HepG2 (cell line): ENCODE measurements at regions not wholly inside any gene's neighbourhood (a gene's known extent, or its start where the extent isn't known, plus 50 kb on each side); places are given as distances from the start of the nearest gene placed in this dataset.

Experiments used
- ATAC-seq: fragments of 200-7000 bp; cut with Tn5 transposase; 3 replicates; pipeline ENCODE4 v1.9.1; 2020; ENCODE audit warnings: mild to moderate bottlenecking, moderate library complexity
- BruUV-seq: library from RNA; stranded (reverse); fragments of 400-500 nt; replicated peaks from 2 replicates; lab custom pipeline; 2021; lab: Mats Ljungman, UMichigan
- CTCF ChIA-PET: fragments of 300-600 bp; formaldehyde crosslinking; extraction: SDS; loops from one replicate; lab custom pipeline; 2021; ENCODE audit warnings: low total read pairs, inconsistent platforms, low intra/inter-chr PET ratio; lab: Yijun Ruan, JAX
- POLR2A ChIA-PET: fragments of 350-600 bp; sonication (Branson Sonifier 250); formaldehyde crosslinking; loops from one replicate; lab custom pipeline; 2020; ENCODE audit warnings: antibody characterized with exemption, inconsistent platforms; lab: Yijun Ruan, JAX
- DNase-seq: peaks from one replicate; pipeline ENCODE4 v3.0.0-alpha.2; 2015; ENCODE audit warnings: low spot score
- FAIRE-seq: peaks from 3 replicates; lab custom pipeline; 2011; peaks lifted over from hg19 to GRCh38; lab: Jason Lieb, UNC
- H2AFZ ChIP-seq: one replicate; pipeline ENCODE4 v1.6.1; 2011; ENCODE audit warnings: low read length, inconsistent platforms
- H3K27ac ChIP-seq: fragments of 300-600 bp; 3 replicates; pipeline ENCODE4 v1.8.0; 2011; ENCODE audit warnings: mixed run types, mild to moderate bottlenecking, mixed read lengths, low read length, inconsistent platforms; ENCODE audit not compliant: insufficient read depth; ENCODE audit errors: extremely low read length
- H3K27me3 ChIP-seq, 2 experiments: fragments of 200-600 bp in 1 of 2; 2 replicates in 1 of 2; 3 replicates in 1 of 2; pipeline versions ENCODE4 v1.6.0 to v1.8.0; 2011; ENCODE audit warnings: low read length in 2 of 2, mild to moderate bottlenecking in 2 of 2, moderate library complexity in 2 of 2, inconsistent platforms in 1 of 2; ENCODE audit not compliant: insufficient read depth in 2 of 2, control insufficient read depth in 1 of 2
- H3K36me3 ChIP-seq, 2 experiments: fragments of 200-600 bp in 1 of 2; replicated peaks in 1 of 2; 2 replicates in 1 of 2; 3 replicates in 1 of 2; pipeline versions ENCODE4 v1.5.1 to v1.8.0; 2011; ENCODE audit warnings: low read length in 2 of 2, inconsistent platforms in 1 of 2; ENCODE audit not compliant: insufficient read depth in 2 of 2, control insufficient read depth in 1 of 2
- H3K4me1 ChIP-seq: 2 replicates; pipeline ENCODE4 v1.5.1; 2012; ENCODE audit warnings: low read length, inconsistent platforms; ENCODE audit not compliant: insufficient read depth
- H3K4me2 ChIP-seq: 2 replicates; pipeline ENCODE4 v1.6.0; 2011; ENCODE audit warnings: low read depth, low read length, inconsistent platforms
- H3K4me3 ChIP-seq, 3 experiments: fragments of 200-600 bp in 1 of 3; sonication (generic), shearing (Covaris generic) in 1 of 3; replicated peaks in 1 of 3; 2 replicates each; pipeline ENCODE4 v1.5.1; 2011 to 2016; ENCODE audit warnings: low read length in 3 of 3, inconsistent platforms in 2 of 3, low read depth in 2 of 3, mild to moderate bottlenecking in 2 of 3, control low read depth in 1 of 3, mixed read lengths in 1 of 3; ENCODE audit not compliant: insufficient read depth in 1 of 3
- H3K79me2 ChIP-seq: one replicate; pipeline ENCODE4 v1.6.1; 2011; ENCODE audit warnings: low read length, inconsistent platforms; ENCODE audit not compliant: insufficient read depth
- H3K9ac ChIP-seq: 2 replicates; pipeline ENCODE4 v1.6.0; 2011; ENCODE audit warnings: mild to moderate bottlenecking, low read depth, low read length, inconsistent platforms; ENCODE audit not compliant: insufficient read depth
- H3K9me3 ChIP-seq: 2 replicates; pipeline ENCODE4 v1.5.1; 2012; ENCODE audit warnings: mild to moderate bottlenecking, low read length
- H4K20me1 ChIP-seq: 2 replicates; pipeline ENCODE4 v1.6.0; 2011; ENCODE audit warnings: inconsistent platforms, mild to moderate bottlenecking, low read length, moderate library complexity; ENCODE audit not compliant: insufficient read depth
- HNRNPLL ChIP-seq: fragments of 200-400 bp; formaldehyde crosslinking; IDR thresholded peaks from 2 replicates; pipeline ENCODE4 v1.6.1; 2017; ENCODE audit warnings: mild to moderate bottlenecking, low read depth, low read length; ENCODE audit not compliant: poor library complexity, severe bottlenecking
- KDM3A ChIP-seq: IDR thresholded peaks from 2 replicates; pipeline ENCODE4 v1.6.1; 2018; ENCODE audit warnings: low read depth, missing compliant biosample characterization
- NFE2L1 ChIP-seq: sonication (generic); formaldehyde crosslinking; IDR thresholded peaks from 2 replicates; pipeline ENCODE4 v1.4.0; 2020; ENCODE audit warnings: missing genetic modification reagents, mild to moderate bottlenecking, borderline replicate concordance
- PITX1 ChIP-seq: sonication (generic); formaldehyde crosslinking; IDR thresholded peaks from 2 replicates; pipeline ENCODE4 v1.5.1; 2020; ENCODE audit warnings: mild to moderate bottlenecking, missing genetic modification reagents
- TCF7L2 ChIP-seq: IDR thresholded peaks from 2 replicates; pipeline ENCODE4 v1.6.1; 2011; ENCODE audit warnings: mild to moderate bottlenecking, low read depth, low read length, moderate library complexity
- TRAFD1 ChIP-seq: sonication (generic); formaldehyde crosslinking; IDR thresholded peaks from 2 replicates; pipeline ENCODE4 v1.5.1; 2020; ENCODE audit warnings: missing genetic modification reagents, mild to moderate bottlenecking, borderline replicate concordance
- ZBTB1 ChIP-seq: sonication (generic); formaldehyde crosslinking; IDR thresholded peaks from 2 replicates; pipeline ENCODE4 v1.4.0; 2020; ENCODE audit warnings: missing genetic modification reagents, borderline replicate concordance
- ZBTB38 ChIP-seq: sonication (generic); formaldehyde crosslinking; IDR thresholded peaks from 2 replicates; pipeline ENCODE4 v1.5.1; 2020; ENCODE audit warnings: mild to moderate bottlenecking, missing genetic modification reagents
- ZNF609 ChIP-seq: sonication (generic); formaldehyde crosslinking; IDR thresholded peaks from 2 replicates; pipeline ENCODE4 v1.4.0; 2020; ENCODE audit warnings: mild to moderate bottlenecking, missing genetic modification reagents, borderline replicate concordance
- WGBS: methylation state at CpG from one replicate; pipeline ENCODE4 v1.1.6; 2017; ENCODE audit warnings: low lambda C conversion rate; 5-methylcytosine and 5-hydroxymethylcytosine counted together
- in situ Hi-C: cut with HindIII; loops from 2 replicates; pipeline ENCODE4 v1.10.0; 2017; ENCODE audit warnings: low pct_unique_long_range_greater_than_20kb; ENCODE audit not compliant: extremely low pct_ligation_motif_present
- intact Hi-C: fragments of 100-400 bp; cut with micrococcal nuclease; formaldehyde crosslinking; loops from one replicate; pipeline ENCODE4 v1.10.0; 2022; ENCODE audit not compliant: unreplicated experiment

- TF ChIP-seq KDM3A (CRISPR knock-in tag), result no peak
- TF ChIP-seq NFE2L1 (CRISPR knock-in tag), result no peak
- no peak for TF ChIP-seq ZBTB38 (CRISPR knock-in tag)
- no peak for TF ChIP-seq TCF7L2
- TF ChIP-seq TRAFD1, result no peak
Measured at GRCh38 chr7:25844102-25844870, 307.7 kb upstream of the NFE2L3 start (continued).

- Histone ChIP-seq H3K4me3 (no peak overlapping the region), H4K20me1 (no peaks in the 10 kb centered on the region), H3K79me2 (no peaks in the 10 kb centered on the region), H3K9me3 (no peaks in the 10 kb centered on the region), H3K36me3 (no peaks in the 10 kb centered on the region), H3K4me2 (no peak overlapping the region), H2AFZ (no peak overlapping the region), H3K9ac (no peak overlapping the region), H3K4me1 (peaks cover 24% of the 10 kb centered on the region), H3K27ac (no peak overlapping the region), H3K27me3 (peaks cover 2 to 29% of the 10 kb centered on the region in 2 experiments; a peak in 3 of 5 replicates)
- no peak for DNase-seq
- intact Hi-C loops, result no loop called here
- FAIRE-seq, result no peak
- BruUV-seq, result no TSS peak
- ChIA-PET CTCF (no interaction called here), POLR2A (no interaction called here)
- in situ Hi-C loops, result no loop called here
- TF ChIP-seq ZNF609, result no peak
- TF ChIP-seq PITX1 (CRISPR knock-in tag), result no peak
- no peak for TF ChIP-seq HNRNPLL
- no peak for TF ChIP-seq ZBTB1
- WGBS, result 0% methylated on average over 2 of the region's 5 CpGs
- no peak for ATAC-seq
Measured at GRCh38 chr7:25845464-25845863, 306.5 kb upstream of the NFE2L3 start.
